ENCODE measurements at regions not wholly inside any gene's neighbourhood (a gene's known extent, or its start where the extent isn't known, plus 50 kb on each side); places are given as distances from the start of the nearest gene placed in this dataset.

- Histone ChIP-seq H4K8ac (replicated peaks; ENCODE audit: insufficient read length, low read depth, low read length) (no peak overlapping the region), H4K20me1 (ENCODE audit: control insufficient read depth, insufficient read depth, insufficient read length) (no peaks in the 10 kb centered on the region), H2BK5ac (ENCODE audit: insufficient read length, low read length) (no peak overlapping the region), H3K79me2 (ENCODE audit: insufficient read depth, low read length) (no peaks in the 10 kb centered on the region), H2BK120ac (ENCODE audit: low read depth, low read length, poor library complexity, severe bottlenecking) (no peak overlapping the region), H3K18ac (ENCODE audit: insufficient read length, low read depth, low read length) (no peak overlapping the region), H3K9me3 (ENCODE audit: control insufficient read depth, low read depth, low read length) (no peaks in the 10 kb centered on the region), H3K4me2 (ENCODE audit: insufficient read depth, insufficient read length, low read length) (no peak overlapping the region), H2BK12ac (ENCODE audit: insufficient read length, low read depth, low read length) (no peak overlapping the region), H3K27me3 (ENCODE audit: insufficient read depth, low read length) (no peaks in the 10 kb centered on the region), H3T11ph (ENCODE audit: low read length) (no peak overlapping the region), H3K9ac (ENCODE audit: extremely low read depth, insufficient read length, low read length) (no peak overlapping the region), H3K23me2 (ENCODE audit: insufficient read length, low read depth, low read length, poor library complexity, severe bottlenecking) (no peaks in the 10 kb centered on the region), H2BK20ac (ENCODE audit: low read depth, low read length, poor library complexity, severe bottlenecking) (no peak overlapping the region), H3K23ac (ENCODE audit: insufficient read length, low read depth, low read length) (no peak overlapping the region), H3K56ac (ENCODE audit: insufficient read length, low read depth, low read length) (no peak overlapping the region), H2BK15ac (ENCODE audit: low read depth, low read length) (no peak overlapping the region), H3K79me1 (ENCODE audit: insufficient read depth, low read depth, low read length, poor library complexity, severe bottlenecking) (no peaks in the 10 kb centered on the region), H3K4me1 (ENCODE audit: insufficient read depth, low read length) (0 out of 2 replicates have a peak, but pooled peaks cover 2% of the 10 kb centered on the region), H3K4ac (ENCODE audit: low read depth, low read length) (no peak overlapping the region), H2AK5ac (ENCODE audit: insufficient read length, low read length) (no peak overlapping the region), H4K91ac (ENCODE audit: insufficient read length, low read depth, low read length) (no peak overlapping the region), H2AFZ (ENCODE audit: low read length) (no peak overlapping the region), H4K5ac (ENCODE audit: insufficient read length, low read depth, low read length) (no peak overlapping the region), H3K14ac (ENCODE audit: insufficient read depth, low read length) (no peak overlapping the region), H3K27ac (ENCODE audit: insufficient read length, low read depth, low read length) (no peak overlapping the region)
- H3K36me3 Mint-ChIP-seq (ENCODE audit: insufficient read depth in 1 of 3, low read depth in 3 of 3), result no peaks in the 10 kb centered on the region; a peak in 2 of 7 replicates
- H3K9me3 Mint-ChIP-seq, result peaks cover 0 to under 1% of the 10 kb centered on the region in 2 experiments; a peak in 1 of 5 replicates
- H3K4me1 Mint-ChIP-seq, result no peaks in the 10 kb centered on the region
- TF ChIP-seq, protein P1, sequence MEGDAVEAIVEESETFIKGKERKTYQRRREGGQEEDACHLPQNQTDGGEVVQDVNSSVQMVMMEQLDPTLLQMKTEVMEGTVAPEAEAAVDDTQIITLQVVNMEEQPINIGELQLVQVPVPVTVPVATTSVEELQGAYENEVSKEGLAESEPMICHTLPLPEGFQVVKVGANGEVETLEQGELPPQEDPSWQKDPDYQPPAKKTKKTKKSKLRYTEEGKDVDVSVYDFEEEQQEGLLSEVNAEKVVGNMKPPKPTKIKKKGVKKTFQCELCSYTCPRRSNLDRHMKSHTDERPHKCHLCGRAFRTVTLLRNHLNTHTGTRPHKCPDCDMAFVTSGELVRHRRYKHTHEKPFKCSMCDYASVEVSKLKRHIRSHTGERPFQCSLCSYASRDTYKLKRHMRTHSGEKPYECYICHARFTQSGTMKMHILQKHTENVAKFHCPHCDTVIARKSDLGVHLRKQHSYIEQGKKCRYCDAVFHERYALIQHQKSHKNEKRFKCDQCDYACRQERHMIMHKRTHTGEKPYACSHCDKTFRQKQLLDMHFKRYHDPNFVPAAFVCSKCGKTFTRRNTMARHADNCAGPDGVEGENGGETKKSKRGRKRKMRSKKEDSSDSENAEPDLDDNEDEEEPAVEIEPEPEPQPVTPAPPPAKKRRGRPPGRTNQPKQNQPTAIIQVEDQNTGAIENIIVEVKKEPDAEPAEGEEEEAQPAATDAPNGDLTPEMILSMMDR (conservative IDR thresholded peaks at IDR 0.05), result no peak
- H3K4me3 Mint-ChIP-seq, result no peak overlapping the region
- H3K27me3 Mint-ChIP-seq (ENCODE audit: low read depth), result peaks cover 2% of the 10 kb centered on the region; the same call in 1 of the 2 replicates
- no peak for DNase-seq
- no peak overlapping the region for H3K27ac Mint-ChIP-seq
- WGBS (ENCODE audit: extremely low coverage, insufficient read length, low lambda C conversion rate), result no CpG with 5 or more reads among the region's 4 CpGs
Measured at GRCh38 chr5:5638211-5638610, 215.7 kb downstream of the ICE1 start.
